ENCODE measurements at regions not wholly inside any gene's neighbourhood (a gene's known extent, or its start where the extent isn't known, plus 50 kb on each side); places are given as distances from the start of the nearest gene placed in this dataset.
A peak's percentile ranks its signal among the peaks of the same experiment; 100 is the strongest.

DNA sequence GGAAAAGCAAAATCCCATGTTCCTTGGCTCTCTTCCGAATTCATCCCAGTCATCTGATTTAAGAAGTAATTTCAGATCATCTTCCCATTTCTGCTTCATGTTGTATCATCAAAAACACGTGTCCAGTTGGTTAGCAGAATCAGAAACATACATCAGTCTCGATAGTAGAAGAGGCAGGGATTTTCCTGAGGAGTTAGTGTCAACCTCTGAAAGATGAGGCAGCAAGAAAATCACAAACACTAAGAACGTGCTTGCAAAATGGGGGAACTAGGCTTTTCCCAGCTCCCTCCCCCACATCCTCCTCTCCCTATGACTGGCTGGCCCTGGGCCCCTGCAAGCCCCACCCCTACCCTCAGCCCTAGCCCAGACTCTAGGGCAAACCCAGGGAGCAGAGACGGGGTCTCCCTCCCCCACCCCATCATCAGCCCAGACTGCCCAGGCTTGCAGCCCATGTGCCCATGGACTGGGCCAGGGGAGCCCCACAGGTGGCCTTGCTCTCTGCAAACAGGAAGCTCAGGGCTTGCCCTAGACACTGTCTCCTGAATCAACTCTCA is 161.0 kb upstream of the ID2 start:
- H3K4me3 ChIP-seq (ENCODE audit: low read length, poor library complexity, severe bottlenecking): no peak overlapping the region
- H3F3A ChIP-seq (ENCODE audit: low read depth): peaks cover 5% of the 10 kb centered on the region; the same call in 1 of the 2 replicates
- no peaks in the 10 kb centered on the region for H3K27me3 ChIP-seq (ENCODE audit: insufficient read depth, low read length, poor library complexity, severe bottlenecking)
- no peak overlapping the region for H2AFZ ChIP-seq (ENCODE audit: low read length)
- peak overlapping the region; percentile 5 for H3K4me2 ChIP-seq (ENCODE audit: low read depth, low read length, poor library complexity, severe bottlenecking)
- no peaks in the 10 kb centered on the region for H4K20me1 ChIP-seq (ENCODE audit: insufficient read depth, low read length, poor library complexity, severe bottlenecking)
- peak overlapping the region; percentile 28 for H3K9ac ChIP-seq (ENCODE audit: low read depth, low read length, poor library complexity, severe bottlenecking)
- H3K9me3 ChIP-seq (ENCODE audit: insufficient read depth, low read depth, low read length): no peaks in the 10 kb centered on the region
- no peaks in the 10 kb centered on the region for H3K79me2 ChIP-seq (ENCODE audit: insufficient read depth, low read length)
- H3K4me1 ChIP-seq (ENCODE audit: insufficient read depth, low read length, poor library complexity, severe bottlenecking): peaks cover 72% of the 10 kb centered on the region
- H3K36me3 ChIP-seq (ENCODE audit: insufficient read depth, low read length): no peaks in the 10 kb centered on the region
- no peaks in the 10 kb centered on the region for H3K9me2 ChIP-seq (replicated peaks; ENCODE audit: low read depth, low read length)
- no peak for TF ChIP-seq EZH2phosphoT487 (IDR thresholded peaks at IDR 0.05; ENCODE audit: borderline replicate concordance)
- TF ChIP-seq, protein P1, sequence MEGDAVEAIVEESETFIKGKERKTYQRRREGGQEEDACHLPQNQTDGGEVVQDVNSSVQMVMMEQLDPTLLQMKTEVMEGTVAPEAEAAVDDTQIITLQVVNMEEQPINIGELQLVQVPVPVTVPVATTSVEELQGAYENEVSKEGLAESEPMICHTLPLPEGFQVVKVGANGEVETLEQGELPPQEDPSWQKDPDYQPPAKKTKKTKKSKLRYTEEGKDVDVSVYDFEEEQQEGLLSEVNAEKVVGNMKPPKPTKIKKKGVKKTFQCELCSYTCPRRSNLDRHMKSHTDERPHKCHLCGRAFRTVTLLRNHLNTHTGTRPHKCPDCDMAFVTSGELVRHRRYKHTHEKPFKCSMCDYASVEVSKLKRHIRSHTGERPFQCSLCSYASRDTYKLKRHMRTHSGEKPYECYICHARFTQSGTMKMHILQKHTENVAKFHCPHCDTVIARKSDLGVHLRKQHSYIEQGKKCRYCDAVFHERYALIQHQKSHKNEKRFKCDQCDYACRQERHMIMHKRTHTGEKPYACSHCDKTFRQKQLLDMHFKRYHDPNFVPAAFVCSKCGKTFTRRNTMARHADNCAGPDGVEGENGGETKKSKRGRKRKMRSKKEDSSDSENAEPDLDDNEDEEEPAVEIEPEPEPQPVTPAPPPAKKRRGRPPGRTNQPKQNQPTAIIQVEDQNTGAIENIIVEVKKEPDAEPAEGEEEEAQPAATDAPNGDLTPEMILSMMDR (conservative IDR thresholded peaks at IDR 0.05; ENCODE audit: low read length): no peak

DNA sequence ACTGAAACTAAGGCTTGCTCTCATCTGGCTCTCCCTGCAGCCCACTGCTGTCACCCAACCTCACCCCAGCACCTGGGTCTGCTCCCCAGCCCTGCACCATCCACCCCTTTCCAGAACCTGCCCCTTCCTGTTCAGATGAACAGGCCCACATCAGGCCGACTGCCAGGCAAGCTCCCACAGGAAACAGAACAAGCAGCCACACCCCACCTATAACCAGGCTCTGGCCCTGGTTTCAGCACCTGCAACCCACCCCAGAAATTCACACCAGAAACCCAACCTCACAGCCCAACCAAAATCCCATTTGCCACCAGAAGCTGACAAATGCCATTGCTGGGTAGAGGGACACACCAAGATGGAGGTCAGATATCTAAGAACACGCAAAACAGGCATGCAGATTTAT is 159.2 kb upstream of the ID2 start:
- Histone ChIP-seq H3K36me3 (ENCODE audit: insufficient read depth, low read length) (no peaks in the 10 kb centered on the region), H3K9ac (ENCODE audit: low read depth, low read length, poor library complexity, severe bottlenecking) (peak overlapping the region; percentile 61), H3K9me3 (ENCODE audit: insufficient read depth, low read depth, low read length) (no peaks in the 10 kb centered on the region), H3K27me3 (ENCODE audit: insufficient read depth, low read length, poor library complexity, severe bottlenecking) (no peaks in the 10 kb centered on the region), H3K9me2 (replicated peaks; ENCODE audit: low read depth, low read length) (no peaks in the 10 kb centered on the region), H3F3A (ENCODE audit: low read depth) (no peaks in the 10 kb centered on the region), H3K4me1 (ENCODE audit: insufficient read depth, low read length, poor library complexity, severe bottlenecking) (peaks cover 74% of the 10 kb centered on the region), H3K79me2 (ENCODE audit: insufficient read depth, low read length) (no peaks in the 10 kb centered on the region), H3K4me3 (ENCODE audit: low read length, poor library complexity, severe bottlenecking) (no peak overlapping the region), H3K4me2 (ENCODE audit: low read depth, low read length, poor library complexity, severe bottlenecking) (peak overlapping the region; percentile 37), H2AFZ (ENCODE audit: low read length) (0 out of 2 replicates have a peak overlapping the region, but pooled peaks have one; percentile 0), H4K20me1 (ENCODE audit: insufficient read depth, low read length, poor library complexity, severe bottlenecking) (no peaks in the 10 kb centered on the region)
- TF ChIP-seq, protein P1 (conservative IDR thresholded peaks at IDR 0.05; ENCODE audit: low read length): no peak
- no peak for TF ChIP-seq EZH2phosphoT487 (IDR thresholded peaks at IDR 0.05; ENCODE audit: borderline replicate concordance)

DNA sequence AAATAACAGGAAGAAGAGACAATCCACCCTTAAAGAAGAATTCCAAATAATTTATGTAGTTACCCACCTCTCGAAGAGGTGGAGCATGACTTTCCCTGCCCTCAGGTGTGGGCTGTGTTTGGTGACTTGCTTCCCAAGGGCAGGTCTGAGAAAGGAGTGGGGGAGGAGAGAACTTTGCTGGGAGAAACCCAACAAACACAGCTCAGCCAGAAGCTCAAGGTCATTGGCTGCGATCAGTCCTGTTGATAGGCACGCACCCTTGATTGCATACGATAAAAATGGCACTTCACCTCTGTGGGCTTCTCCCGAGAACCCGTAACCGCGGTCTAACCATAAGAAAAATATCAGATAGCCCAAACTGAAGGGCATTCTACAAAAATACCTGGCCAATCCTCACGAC is 157.5 kb upstream of the ID2 start:
- Histone ChIP-seq H3K27me3 (ENCODE audit: insufficient read depth, low read length, poor library complexity, severe bottlenecking) (no peaks in the 10 kb centered on the region), H3K9ac (ENCODE audit: low read depth, low read length, poor library complexity, severe bottlenecking) (no peak overlapping the region), H3K4me3 (ENCODE audit: low read length, poor library complexity, severe bottlenecking) (no peak overlapping the region), H2AFZ (ENCODE audit: low read length) (no peak overlapping the region), H3K79me2 (ENCODE audit: insufficient read depth, low read length) (no peaks in the 10 kb centered on the region), H3F3A (ENCODE audit: low read depth) (no peaks in the 10 kb centered on the region), H3K4me2 (ENCODE audit: low read depth, low read length, poor library complexity, severe bottlenecking) (no peak overlapping the region), H3K9me3 (ENCODE audit: insufficient read depth, low read depth, low read length) (no peaks in the 10 kb centered on the region), H3K4me1 (ENCODE audit: insufficient read depth, low read length, poor library complexity, severe bottlenecking) (peaks cover 69% of the 10 kb centered on the region), H3K36me3 (ENCODE audit: insufficient read depth, low read length) (no peaks in the 10 kb centered on the region), H4K20me1 (ENCODE audit: insufficient read depth, low read length, poor library complexity, severe bottlenecking) (no peaks in the 10 kb centered on the region), H3K9me2 (replicated peaks; ENCODE audit: low read depth, low read length) (no peaks in the 10 kb centered on the region)
- TF ChIP-seq, protein P1 (conservative IDR thresholded peaks at IDR 0.05; ENCODE audit: low read length): no peak
- TF ChIP-seq EZH2phosphoT487 (IDR thresholded peaks at IDR 0.05; ENCODE audit: borderline replicate concordance): no peak

All from Loucy (cell line).